HFF-Myc (cell line): ENCODE measurements at regions not wholly inside any gene's neighbourhood (a gene's known extent, or its start where the extent isn't known, plus 50 kb on each side); places are given as distances from the start of the nearest gene placed in this dataset.

Experiments used
- DNase-seq: peaks from one replicate; pipeline ENCODE4 v3.0.0-alpha.2; 2011; ENCODE audit warnings: low read depth; ENCODE audit errors: extremely low read depth
- H3K4me3 ChIP-seq: replicated peaks from 2 replicates; pipeline ENCODE4 v1.5.1; 2011; ENCODE audit warnings: low read depth, mild to moderate bottlenecking, control low read depth, low read length
- TF ChIP-seq, protein P1 (sequence below): IDR thresholded peaks from 2 replicates; pipeline ENCODE4 v1.5.1; 2012; ENCODE audit warnings: mild to moderate bottlenecking, low read depth, low read length, control low read depth; ENCODE audit errors: missing control alignments

DNA sequence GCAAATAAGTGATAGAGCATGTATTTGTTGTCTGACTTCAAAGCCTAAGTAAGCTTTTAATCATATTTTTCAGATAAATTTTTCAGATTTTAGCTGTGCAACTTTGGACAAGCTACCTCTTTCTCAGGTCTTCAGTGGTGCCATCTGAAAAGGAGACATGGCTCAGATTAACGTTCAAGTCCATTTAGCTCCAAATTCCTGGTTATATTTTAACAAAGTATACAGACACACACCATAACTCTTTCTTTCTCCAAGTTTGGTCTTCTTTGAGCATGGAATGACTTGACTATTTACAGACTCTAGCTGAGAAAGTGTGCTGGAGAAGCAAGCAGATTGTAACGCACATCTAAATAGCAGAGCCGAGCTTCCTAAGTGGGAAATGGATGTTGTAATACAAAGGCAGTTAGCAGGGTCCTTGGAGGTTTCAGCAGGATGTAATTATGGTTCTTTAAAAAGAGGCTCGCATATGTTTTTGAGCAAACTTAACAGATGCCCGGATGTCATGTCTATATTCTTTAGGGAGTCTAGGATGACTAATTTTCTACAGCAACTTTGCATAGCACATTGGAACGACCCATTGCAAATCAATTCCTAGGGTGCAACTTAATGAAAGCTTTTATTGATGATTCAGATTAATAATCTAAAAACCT lies 128.1 kb upstream of the E2F8 start:
- TF ChIP-seq, protein P1, sequence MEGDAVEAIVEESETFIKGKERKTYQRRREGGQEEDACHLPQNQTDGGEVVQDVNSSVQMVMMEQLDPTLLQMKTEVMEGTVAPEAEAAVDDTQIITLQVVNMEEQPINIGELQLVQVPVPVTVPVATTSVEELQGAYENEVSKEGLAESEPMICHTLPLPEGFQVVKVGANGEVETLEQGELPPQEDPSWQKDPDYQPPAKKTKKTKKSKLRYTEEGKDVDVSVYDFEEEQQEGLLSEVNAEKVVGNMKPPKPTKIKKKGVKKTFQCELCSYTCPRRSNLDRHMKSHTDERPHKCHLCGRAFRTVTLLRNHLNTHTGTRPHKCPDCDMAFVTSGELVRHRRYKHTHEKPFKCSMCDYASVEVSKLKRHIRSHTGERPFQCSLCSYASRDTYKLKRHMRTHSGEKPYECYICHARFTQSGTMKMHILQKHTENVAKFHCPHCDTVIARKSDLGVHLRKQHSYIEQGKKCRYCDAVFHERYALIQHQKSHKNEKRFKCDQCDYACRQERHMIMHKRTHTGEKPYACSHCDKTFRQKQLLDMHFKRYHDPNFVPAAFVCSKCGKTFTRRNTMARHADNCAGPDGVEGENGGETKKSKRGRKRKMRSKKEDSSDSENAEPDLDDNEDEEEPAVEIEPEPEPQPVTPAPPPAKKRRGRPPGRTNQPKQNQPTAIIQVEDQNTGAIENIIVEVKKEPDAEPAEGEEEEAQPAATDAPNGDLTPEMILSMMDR = no peak
- DNase-seq = peak; percentile 56
- H3K4me3 ChIP-seq = no peak overlapping the region

GRCh38 chr11:19366992-19367709 lies 126.4 kb upstream of the E2F8 start:
- DNase-seq = no peak
- no peak overlapping the region for H3K4me3 ChIP-seq
- TF ChIP-seq, protein P1 = no peak

- H3K4me3 ChIP-seq = no peak overlapping the region
- TF ChIP-seq, protein P1 = no peak
- no peak for DNase-seq
These were observed 125.1 kb upstream of the E2F8 start for GRCh38 chr11:19365743-19366410.

GRCh38 chr11:19359221-19360000 lies 118.7 kb upstream of the E2F8 start:
- DNase-seq = no peak
- H3K4me3 ChIP-seq = no peak overlapping the region
- TF ChIP-seq, protein P1 = no peak

DNA sequence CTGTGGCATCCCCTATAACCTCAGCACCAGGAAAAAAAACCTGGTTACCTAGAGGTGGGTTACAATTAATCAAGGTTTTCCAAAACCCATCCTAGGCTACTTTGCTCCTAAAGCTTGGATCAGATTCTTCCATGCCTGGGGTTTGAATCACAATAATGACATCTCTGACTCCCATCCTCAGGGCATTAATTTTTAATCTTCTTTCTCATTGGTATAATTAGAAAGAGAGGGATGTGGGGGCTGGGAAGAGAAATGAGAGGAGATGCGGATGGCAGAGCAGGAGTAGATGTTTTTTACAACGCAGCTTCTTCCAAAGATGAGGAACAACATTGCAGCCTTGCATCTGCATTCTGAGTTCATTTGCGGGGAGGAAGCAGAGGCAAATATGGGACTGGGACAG lies 117.2 kb upstream of the E2F8 start:
- no peak for DNase-seq
- H3K4me3 ChIP-seq = no peak overlapping the region
- TF ChIP-seq, protein P1 = no peak

DNA sequence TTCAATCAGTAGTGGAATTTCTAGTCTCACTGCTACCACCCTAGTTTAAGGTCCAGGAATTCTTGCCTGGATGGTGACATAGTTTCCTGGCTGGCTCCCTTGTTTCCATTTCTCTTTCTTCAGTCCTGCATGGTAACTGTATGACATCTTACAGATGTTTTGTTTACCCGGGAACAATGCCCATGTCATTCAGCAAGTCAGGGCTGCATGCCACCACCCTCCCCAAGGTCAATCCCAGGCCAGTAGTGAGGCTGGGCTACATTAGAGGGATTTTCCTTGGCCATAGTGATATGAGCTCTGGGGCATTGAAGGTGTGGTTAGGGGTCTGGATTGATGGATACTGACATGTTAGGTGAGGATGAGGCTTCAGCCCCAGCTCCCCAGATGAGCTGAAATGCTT lies 114.9 kb upstream of the E2F8 start:
- DNase-seq = no peak
- TF ChIP-seq, protein P1 = no peak
- H3K4me3 ChIP-seq = no peak overlapping the region
